GM10248 (cell line): ENCODE measurements at regions not wholly inside any gene's neighbourhood (a gene's known extent, or its start where the extent isn't known, plus 50 kb on each side); places are given as distances from the start of the nearest gene placed in this dataset.

Experiments
- CTCF ChIA-PET: fragments of 300-600 bp; sonication (Branson Sonifier 250); formaldehyde crosslinking; extraction: SDS; loops from one replicate; lab custom pipeline; 2021; ENCODE audit warnings: antibody characterized with exemption; lab: Yijun Ruan, JAX
- POLR2A ChIA-PET: fragments of 350-650 bp; sonication (Branson Sonifier 250); formaldehyde crosslinking; extraction: SDS; loops from one replicate; lab custom pipeline; 2020; ENCODE audit warnings: antibody characterized with exemption; lab: Yijun Ruan, JAX
- DNase-seq: peaks from one replicate; pipeline ENCODE4 v3.0.0; 2012; ENCODE audit errors: extremely low spot score
- TF ChIP-seq, protein P1 (sequence below): IDR thresholded peaks from 2 replicates; pipeline ENCODE4 v1.5.1; 2012; ENCODE audit warnings: mild to moderate bottlenecking, low read depth; ENCODE audit errors: extremely low read depth, missing control alignments, control extremely low read depth

DNA sequence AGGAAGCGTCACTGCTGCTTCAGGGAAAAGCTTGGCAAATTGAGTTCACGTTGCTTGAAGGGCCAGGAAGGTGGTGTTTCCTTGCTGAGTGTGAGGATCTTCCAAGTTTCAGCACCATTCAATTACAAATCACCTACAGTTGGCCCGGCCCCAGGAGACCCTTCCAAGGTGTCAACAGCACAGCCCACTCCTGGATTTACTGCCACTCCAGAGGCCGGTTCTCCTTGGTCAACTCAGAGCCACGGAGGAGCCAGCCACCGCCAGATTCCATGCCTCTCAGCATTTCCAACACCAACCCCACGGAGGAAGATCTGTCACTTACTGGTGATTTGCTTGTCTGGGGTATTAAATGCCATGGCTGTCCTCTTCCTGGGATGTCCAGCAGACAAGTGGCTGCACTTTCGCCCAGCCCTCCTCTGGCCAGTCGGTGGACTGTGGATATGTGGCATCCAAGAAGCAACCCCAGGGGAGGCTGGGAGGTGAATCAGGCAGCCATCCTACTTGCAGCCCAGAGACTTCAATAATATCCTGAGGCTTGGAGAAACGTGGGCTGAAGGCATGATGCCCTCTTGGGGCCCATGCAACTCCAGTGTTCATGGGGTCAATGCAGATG, 74.1 kb upstream of the SHANK2 start:
- TF ChIP-seq, protein P1, sequence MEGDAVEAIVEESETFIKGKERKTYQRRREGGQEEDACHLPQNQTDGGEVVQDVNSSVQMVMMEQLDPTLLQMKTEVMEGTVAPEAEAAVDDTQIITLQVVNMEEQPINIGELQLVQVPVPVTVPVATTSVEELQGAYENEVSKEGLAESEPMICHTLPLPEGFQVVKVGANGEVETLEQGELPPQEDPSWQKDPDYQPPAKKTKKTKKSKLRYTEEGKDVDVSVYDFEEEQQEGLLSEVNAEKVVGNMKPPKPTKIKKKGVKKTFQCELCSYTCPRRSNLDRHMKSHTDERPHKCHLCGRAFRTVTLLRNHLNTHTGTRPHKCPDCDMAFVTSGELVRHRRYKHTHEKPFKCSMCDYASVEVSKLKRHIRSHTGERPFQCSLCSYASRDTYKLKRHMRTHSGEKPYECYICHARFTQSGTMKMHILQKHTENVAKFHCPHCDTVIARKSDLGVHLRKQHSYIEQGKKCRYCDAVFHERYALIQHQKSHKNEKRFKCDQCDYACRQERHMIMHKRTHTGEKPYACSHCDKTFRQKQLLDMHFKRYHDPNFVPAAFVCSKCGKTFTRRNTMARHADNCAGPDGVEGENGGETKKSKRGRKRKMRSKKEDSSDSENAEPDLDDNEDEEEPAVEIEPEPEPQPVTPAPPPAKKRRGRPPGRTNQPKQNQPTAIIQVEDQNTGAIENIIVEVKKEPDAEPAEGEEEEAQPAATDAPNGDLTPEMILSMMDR: no peak
- ChIA-PET CTCF (no interaction called here), POLR2A (no interaction called here)
- no peak for DNase-seq

- ChIA-PET CTCF (no interaction called here), POLR2A (no interaction called here)
Measured at GRCh38 chr11:71325418-71326327, 73.3 kb upstream of the SHANK2 start.

DNA sequence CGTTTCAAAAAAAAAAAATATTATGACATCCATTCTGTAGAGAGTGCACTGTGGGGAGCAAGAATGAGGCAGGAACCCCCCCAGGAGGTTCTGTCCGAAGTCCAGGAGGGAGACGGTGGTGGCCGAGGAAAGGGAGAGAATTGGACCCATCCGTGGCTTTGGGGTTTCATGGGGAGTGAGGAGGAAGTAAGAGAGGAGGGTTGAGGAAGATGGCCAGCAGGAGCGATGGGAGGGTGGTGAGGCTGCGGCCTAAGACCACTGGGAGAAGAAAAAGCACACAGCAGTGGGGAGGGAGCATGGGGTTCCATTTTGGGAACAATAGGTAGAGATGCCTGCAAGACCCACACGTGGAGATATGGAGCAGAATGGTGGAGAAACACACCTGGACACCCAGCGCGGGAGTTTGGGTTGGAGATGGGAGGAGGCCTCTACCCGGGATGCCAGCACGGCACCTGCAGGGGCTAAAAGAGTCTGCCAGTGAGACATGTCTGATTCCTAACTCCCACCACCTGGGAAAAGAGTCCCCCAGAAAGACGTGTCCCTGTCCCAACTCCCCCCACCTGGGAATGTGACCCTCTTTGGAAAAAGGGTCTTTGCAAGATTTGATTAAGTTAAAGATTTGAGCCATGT, 72.5 kb upstream of the SHANK2 start:
- no peak for DNase-seq
- ChIA-PET CTCF (no interaction called here), POLR2A (no interaction called here)
- TF ChIP-seq, protein P1: no peak

More at GRCh38 chr11:71325418-71326327, 73.3 kb upstream of the SHANK2 start:
- TF ChIP-seq, protein P1: no peak
- no peak for DNase-seq

- CTCF ChIA-PET: no interaction called here
- POLR2A ChIA-PET: no interaction called here
- DNase-seq: no peak
- TF ChIP-seq, protein P1: no peak
Measured at GRCh38 chr11:71323876-71324526, 71.6 kb upstream of the SHANK2 start.

- TF ChIP-seq, protein P1: no peak
- ChIA-PET POLR2A (no interaction called here), CTCF (interaction anchor here (1.3 kb wide), 1 partner anchor 11 kb away, joined by 3 read pairs; no protein-coding TSS in a partner anchor)
- DNase-seq: no peak
Measured at GRCh38 chr11:71322861-71323582, 70.6 kb upstream of the SHANK2 start.
